ENCODE measurements at regions not wholly inside any gene's neighbourhood (a gene's known extent, or its start where the extent isn't known, plus 50 kb on each side); places are given as distances from the start of the nearest gene placed in this dataset.

GRCh38 chr11:19661827-19662226 lies 50.8 kb upstream of the NAV2 start:
- Histone ChIP-seq H3K27me3 (ENCODE audit: insufficient read depth, poor library complexity, severe bottlenecking) (peaks cover 2% of the 10 kb centered on the region), H3K4me3 (replicated peaks; ENCODE audit: insufficient read depth, low read length) (no peak overlapping the region), H3K27ac (replicated peaks) (no peak overlapping the region)
- no peak for TF ChIP-seq REST (IDR thresholded peaks at IDR 0.05; ENCODE audit: insufficient replicate concordance, low read depth)
- no peak for TF ChIP-seq POLR2AphosphoS5 (IDR thresholded peaks at IDR 0.05; ENCODE audit: low read depth)
- TF ChIP-seq GABPA (IDR thresholded peaks at IDR 0.05; ENCODE audit: low read depth) = no peak
- TF ChIP-seq CTCF (IDR thresholded peaks at IDR 0.05; ENCODE audit: insufficient read depth, low read length) = no peak
- no peak for TF ChIP-seq SPI1 (IDR thresholded peaks at IDR 0.05; ENCODE audit: borderline replicate concordance, low read depth)
- no peak for DNase-seq (ENCODE audit: low read depth in 1 of 2, low spot score in 1 of 2)

GRCh38 chr11:19660076-19660475 lies 52.6 kb upstream of the NAV2 start:
- TF ChIP-seq POLR2AphosphoS5 (IDR thresholded peaks at IDR 0.05; ENCODE audit: low read depth) (no peak), REST (IDR thresholded peaks at IDR 0.05; ENCODE audit: insufficient replicate concordance, low read depth) (no peak), SPI1 (IDR thresholded peaks at IDR 0.05; ENCODE audit: borderline replicate concordance, low read depth) (no peak), GABPA (IDR thresholded peaks at IDR 0.05; ENCODE audit: low read depth) (no peak), CTCF (IDR thresholded peaks at IDR 0.05; ENCODE audit: insufficient read depth, low read length) (no peak)
- no peak overlapping the region for H3K27ac ChIP-seq (replicated peaks)
- no peak for DNase-seq (ENCODE audit: low read depth in 1 of 2, low spot score in 1 of 2)
- H3K27me3 ChIP-seq (ENCODE audit: insufficient read depth, poor library complexity, severe bottlenecking) = peaks cover 2% of the 10 kb centered on the region
- H3K4me3 ChIP-seq (replicated peaks; ENCODE audit: insufficient read depth, low read length) = no peak overlapping the region

GRCh38 chr11:19659529-19659928 lies 53.1 kb upstream of the NAV2 start:
- DNase-seq (ENCODE audit: low read depth in 1 of 2, low spot score in 1 of 2) = no peak
- H3K27me3 ChIP-seq (ENCODE audit: insufficient read depth, poor library complexity, severe bottlenecking) = peaks cover 2% of the 10 kb centered on the region
- no peak overlapping the region for H3K4me3 ChIP-seq (replicated peaks; ENCODE audit: insufficient read depth, low read length)
- TF ChIP-seq POLR2AphosphoS5 (IDR thresholded peaks at IDR 0.05; ENCODE audit: low read depth) (no peak), SPI1 (IDR thresholded peaks at IDR 0.05; ENCODE audit: borderline replicate concordance, low read depth) (no peak), CTCF (IDR thresholded peaks at IDR 0.05; ENCODE audit: insufficient read depth, low read length) (no peak), REST (IDR thresholded peaks at IDR 0.05; ENCODE audit: insufficient replicate concordance, low read depth) (no peak), GABPA (IDR thresholded peaks at IDR 0.05; ENCODE audit: low read depth) (no peak)
- no peak overlapping the region for H3K27ac ChIP-seq (replicated peaks)

Data from HL-60 (cell line).